ENCODE measurements at regions not wholly inside any gene's neighbourhood (a gene's known extent, or its start where the extent isn't known, plus 50 kb on each side); places are given as distances from the start of the nearest gene placed in this dataset.
"Not testable (repeated sequence)": the region's sequence is repeated elsewhere in the genome, so short reads cannot be mapped to it uniquely, and the experiment has no call there.

DNA sequence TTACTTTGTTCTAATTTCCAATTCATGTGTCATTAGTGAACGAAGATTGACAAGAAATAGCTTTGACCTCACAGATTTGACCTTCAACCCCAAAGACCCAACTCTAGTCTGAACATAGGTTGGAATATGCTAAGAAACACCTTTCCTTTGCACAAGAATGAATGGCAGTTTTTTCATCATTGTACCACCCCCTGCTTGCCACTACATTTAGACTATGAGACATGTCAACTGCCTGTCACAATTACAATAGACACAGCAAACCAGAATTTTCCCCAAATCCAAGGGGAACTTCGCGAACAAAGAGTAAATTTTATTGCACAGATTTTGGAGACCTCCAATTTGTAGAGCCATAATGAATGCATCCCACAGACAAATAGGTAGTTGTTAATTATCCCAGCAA, 535.4 kb downstream of the PRKD1 start:
- DNase-seq = no peak

GRCh38 chr14:29403091-29403490, 524.6 kb downstream of the PRKD1 start:
- no peak for DNase-seq

GRCh38 chr14:29410581-29410980, 517.1 kb downstream of the PRKD1 start:
- no peak for DNase-seq

GRCh38 chr14:29414931-29415330, 512.7 kb downstream of the PRKD1 start:
- DNase-seq = not testable (repeated sequence)

DNA sequence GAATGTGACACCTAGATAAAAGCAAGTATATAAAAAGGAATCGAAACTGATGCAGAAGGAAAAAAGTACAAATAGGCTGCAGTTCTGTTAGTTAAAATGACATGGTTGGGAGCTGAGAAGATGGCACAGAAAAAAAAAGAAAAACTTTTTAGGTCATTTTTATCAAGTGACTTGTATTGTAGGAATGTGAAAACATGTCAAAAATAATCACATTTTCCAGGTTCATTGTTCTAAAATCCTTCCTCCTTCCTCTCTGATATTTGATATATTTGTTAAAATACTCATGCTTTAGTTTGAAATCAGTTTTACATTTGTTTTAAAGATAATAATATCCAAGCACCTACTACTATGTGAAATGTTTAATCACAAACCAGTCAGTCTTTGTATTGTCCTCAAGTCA, 507.9 kb downstream of the PRKD1 start:
- DNase-seq = no peak

- DNase-seq = no peak
These were observed 506.4 kb downstream of the PRKD1 start for GRCh38 chr14:29421156-29421728.

DNA sequence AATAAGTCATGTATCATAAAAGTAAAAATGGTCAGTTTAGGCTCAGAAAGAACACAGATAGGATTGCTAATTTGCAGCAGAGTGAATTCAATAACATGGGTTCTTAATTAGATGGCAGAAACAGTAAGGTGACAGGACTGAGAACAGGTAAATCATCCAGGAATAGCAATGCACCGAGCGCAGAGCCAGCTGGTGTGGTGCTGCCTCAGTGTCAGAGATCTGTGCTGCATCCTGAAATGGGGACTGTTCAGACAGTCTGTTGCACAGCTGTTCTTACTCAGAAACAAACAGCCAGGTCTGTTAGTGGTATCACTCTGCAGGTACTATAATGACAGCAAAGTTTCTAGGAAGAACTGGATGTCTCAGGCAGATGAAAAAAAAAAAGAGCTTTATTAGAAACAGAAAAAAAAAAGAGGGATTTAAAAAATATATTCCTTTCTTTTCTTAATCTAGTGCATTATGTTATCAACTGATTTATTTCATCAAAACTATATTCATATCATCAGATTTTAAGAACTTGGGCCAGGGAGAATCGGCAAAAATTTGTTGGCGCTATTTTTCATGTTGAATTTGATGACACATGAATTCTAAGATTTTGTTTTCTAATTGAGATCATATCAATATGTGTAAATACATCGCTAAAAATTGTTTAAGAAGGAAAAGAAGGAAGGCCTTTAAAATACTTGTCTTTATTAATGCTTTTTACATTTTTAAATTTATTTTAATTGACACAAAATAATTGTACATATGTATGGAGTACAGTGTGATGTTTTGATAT, 501.8 kb downstream of the PRKD1 start:
- DNase-seq = no peak

DNA sequence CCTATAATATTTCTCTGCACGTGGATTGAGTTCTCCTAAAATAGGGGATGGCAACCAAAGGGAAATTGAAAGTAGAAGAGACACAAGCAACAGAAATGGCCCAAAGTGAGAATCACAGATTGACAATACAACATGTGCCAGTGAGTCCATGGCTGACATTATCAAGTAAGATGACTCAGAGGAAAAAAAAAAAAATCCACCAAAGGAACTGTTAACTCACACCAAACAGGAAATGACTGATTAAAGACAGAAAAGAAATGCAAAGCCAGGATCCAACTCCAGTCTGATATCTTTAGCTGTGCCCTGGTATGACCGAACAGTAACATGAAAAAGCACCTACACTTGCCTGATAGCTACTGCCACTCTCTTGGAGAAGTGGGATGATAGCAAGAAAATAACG, 485.0 kb downstream of the PRKD1 start:
- DNase-seq = no peak

DNA sequence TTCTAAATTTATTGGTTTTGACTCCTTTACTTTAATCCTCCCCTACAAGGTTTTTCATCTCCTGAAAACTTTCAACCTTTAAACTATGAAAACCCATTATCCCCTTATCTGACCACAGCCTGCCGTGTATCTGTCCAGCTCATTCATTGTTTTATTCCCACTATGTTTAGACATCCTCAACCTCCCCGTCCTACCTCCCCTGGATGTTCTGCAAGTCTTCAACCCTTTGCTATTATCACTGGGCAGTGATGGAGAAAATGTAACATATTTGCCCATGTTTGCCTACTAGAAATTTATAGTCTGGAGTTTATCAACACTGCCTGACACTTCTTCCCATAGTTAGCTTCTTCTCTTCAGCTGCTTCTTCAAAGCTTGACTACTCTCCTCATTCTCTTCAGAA, 483.4 kb downstream of the PRKD1 start:
- DNase-seq = no peak

- DNase-seq = no peak
These were observed 482.8 kb downstream of the PRKD1 start for GRCh38 chr14:29444805-29445204.

DNA sequence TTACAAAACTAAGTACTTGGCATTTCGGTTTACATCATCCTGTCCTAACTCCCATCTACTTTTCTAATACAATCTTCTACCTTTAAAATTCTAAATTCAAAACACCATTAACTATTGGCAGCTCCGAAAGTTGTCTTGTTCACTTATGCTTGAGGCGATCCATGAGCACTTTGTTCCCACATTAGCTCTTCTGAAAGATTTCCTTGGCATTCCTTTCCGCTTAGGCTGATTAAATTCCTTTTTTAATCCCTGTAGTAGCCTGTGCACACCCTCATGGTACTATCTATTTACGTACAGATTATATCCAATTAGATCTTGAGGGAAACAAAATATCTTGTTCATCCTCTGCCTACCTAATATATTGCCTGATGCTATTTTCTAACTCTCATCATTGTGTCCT, 480.7 kb downstream of the PRKD1 start:
- no peak for DNase-seq

DNA sequence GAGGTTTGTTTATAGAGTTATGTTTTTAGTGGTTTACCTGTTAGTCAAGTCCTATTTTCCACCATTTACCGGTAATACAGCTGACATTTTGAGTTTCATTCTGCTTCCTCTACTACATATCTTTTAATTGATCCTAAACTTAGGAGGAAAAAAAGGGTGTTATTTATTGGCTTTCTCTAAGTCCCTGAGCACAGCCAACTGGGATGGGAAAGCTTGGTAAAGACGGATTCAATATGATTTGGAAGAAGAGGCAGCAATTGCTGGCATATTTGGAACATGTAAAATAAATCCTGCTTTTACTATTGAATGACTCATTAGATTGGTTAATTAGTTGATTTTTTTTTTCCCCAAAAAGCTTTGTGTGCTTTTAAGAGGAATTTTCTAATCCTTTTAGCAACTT, 475.7 kb downstream of the PRKD1 start:
- DNase-seq = no peak

DNA sequence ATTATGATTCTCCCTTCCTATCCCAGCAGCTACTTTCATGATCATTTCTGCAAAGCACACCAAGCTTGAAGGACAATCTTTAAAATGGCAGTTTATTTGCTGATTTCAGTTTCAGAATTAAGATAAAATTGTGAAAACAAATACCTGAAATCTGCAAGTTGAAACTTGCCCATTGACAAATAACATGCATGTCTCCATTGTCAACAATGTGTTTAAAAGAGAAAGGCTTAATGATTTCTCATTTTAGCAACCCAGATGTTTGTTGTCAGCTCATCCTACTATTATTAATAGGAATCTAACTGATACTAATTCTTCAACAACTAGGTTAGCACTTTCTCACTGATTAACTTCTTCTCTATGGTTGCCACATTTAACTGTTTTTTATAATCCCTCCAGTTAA, 474.6 kb downstream of the PRKD1 start:
- DNase-seq = no peak

DNA sequence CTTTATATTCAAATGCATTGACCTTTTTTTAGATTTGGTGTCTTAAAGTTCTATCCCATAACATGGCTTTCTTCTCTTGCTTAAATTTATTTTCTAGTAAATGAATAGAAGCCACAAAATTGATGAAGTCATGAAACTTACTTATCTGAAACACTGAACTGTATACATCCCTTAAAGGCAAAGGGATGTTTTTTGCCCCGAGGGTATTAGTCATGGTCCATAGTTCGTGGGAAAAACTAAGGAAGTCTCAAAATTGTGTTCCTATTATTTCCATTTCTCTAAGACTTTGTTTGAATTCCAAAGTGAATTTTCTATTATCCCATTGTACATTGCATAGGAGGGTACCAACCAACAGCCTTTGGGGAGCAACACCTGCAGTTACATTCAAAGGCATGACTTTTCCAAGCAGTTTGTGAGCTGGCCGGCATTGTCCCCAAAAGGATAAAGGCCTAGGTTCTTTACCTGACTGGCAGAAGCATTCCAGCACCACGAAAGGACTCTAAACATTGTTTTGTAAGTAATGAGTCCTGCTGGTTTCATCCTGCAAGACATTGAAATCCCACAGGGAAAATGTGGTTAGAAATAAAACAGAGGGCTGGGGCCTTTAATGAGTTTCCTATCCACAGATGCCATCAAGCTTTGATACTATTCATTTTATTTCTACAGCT, 473.5 kb downstream of the PRKD1 start:
- DNase-seq = no peak

- DNase-seq = no peak
These were observed 469.1 kb downstream of the PRKD1 start for GRCh38 chr14:29458547-29458946.

GRCh38 chr14:29459531-29459930, 468.1 kb downstream of the PRKD1 start:
- DNase-seq = no peak

DNA sequence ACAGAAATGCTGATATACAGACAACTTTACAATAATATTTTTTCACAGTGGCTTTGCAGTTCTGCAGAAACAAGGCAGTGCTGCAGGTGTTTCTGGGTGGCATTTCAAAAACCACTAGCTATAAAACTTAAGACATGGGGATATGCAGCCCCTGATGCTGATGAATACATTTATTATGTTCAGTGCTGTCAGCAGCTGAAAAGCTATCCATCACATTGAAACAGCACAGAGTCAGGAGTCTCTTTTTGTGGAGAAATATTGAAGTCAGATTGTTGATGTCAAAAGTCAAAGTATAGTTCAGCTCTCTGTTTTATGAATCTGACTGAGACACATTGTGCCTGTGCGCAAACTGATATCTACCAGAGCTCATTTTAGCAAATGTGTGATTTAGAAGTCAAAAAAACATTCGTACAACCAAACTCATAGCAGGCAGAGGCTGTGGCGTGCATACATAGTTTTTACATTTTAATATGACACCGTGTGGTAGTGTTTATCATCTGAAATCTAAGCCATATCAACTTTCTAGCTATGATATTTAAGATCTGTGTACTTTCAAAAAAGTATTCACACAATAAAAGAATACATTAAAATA, 467.6 kb downstream of the PRKD1 start:
- no peak for DNase-seq

- DNase-seq = no peak
These were observed 466.5 kb downstream of the PRKD1 start for GRCh38 chr14:29461101-29461500.

DNA sequence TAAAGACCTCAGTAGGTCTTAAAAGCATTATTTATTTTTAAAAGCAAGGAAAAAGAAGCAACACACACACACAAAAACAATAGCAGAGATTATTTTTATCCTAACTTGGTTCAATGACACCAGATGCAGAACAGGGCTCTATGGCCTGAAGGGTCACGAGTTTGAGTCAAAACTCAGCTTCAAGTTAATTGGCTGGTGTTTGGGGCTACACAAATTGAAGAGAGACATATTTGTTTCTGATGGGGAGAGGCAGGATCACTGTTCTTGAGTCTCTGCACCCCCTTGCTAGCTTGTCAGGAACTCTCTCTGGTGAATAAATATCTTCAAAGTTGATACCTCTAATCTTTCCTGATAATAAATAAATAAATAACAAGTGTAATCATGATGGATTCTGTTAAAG, 466.1 kb downstream of the PRKD1 start:
- no peak for DNase-seq

DNA sequence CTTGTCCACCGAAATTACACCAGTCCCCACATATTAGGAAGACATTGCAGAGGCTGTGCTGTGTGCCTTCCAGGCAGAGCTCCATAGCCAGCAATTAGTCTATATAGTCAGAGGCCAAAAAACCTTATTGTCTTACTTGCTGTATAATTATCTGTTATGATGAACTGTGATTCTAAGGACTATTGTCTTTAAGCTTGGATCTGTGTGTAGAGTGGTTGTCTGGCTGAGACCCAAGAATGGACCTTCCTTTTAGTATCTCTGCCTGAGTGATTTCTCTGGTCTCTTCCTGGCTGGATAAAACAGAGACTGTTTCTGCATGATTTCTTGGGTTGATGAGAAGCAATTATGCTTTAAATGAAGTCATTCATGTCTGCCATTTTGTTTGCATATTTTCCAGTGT, 465.3 kb downstream of the PRKD1 start:
- DNase-seq = no peak

GRCh38 chr14:29462772-29463171, 464.9 kb downstream of the PRKD1 start:
- no peak for DNase-seq

- no peak for DNase-seq
These were observed 463.8 kb downstream of the PRKD1 start for GRCh38 chr14:29463727-29464395.

- no peak for DNase-seq
These were observed 462.6 kb downstream of the PRKD1 start for GRCh38 chr14:29465095-29465494.

Data from activated CD4-positive, alpha-beta T cell treated with anti-CD3 and anti-CD28 coated beads for 48 hours (primary cell).